ENCODE measurements at regions not wholly inside any gene's neighbourhood (a gene's known extent, or its start where the extent isn't known, plus 50 kb on each side); places are given as distances from the start of the nearest gene placed in this dataset.

DNA sequence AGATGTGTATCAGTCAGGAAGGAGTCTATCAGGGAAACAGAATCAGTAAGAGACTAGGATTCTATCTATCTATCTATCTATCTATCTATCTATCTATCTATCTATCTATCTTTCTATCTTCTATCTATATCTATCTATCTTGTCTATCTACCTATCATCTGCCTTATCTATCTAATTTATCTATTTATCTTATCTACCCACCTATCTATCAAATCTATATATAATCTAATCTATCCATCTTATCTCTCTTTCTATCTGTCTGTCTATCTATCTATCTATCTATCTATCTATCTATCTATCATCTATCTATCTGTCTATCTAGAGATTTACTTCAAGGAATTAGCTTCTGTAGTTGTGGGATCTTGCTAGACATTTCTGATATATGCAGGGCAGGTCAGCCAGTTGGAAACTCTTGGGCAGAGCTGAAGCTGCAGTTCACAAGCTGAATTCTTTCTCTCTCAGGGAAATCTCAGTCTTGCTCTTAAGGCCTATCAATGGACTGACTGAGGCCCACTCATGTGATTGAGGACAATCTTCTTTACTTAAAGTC is 140.2 kb upstream of the JUN start:
- H2BK120ac ChIP-seq (replicated peaks; ENCODE audit: low read depth, low read length): no peak overlapping the region
- H3K4me3 ChIP-seq (ENCODE audit: extremely low read depth in 1 of 4, insufficient read depth in 2 of 4, low read depth in 3 of 4, low read length in 4 of 4): no peak overlapping the region
- no peaks in the 10 kb centered on the region for H3K9me3 ChIP-seq (ENCODE audit: insufficient read depth in 2 of 2, low read depth in 1 of 2, low read length in 1 of 2)
- no peaks in the 10 kb centered on the region; the same call in 1 of the 2 replicates for H3K23me2 ChIP-seq (ENCODE audit: low read depth, low read length)
- no peak overlapping the region for H2AK5ac ChIP-seq (ENCODE audit: low read depth, low read length)
- no peaks in the 10 kb centered on the region for H3K79me1 ChIP-seq (ENCODE audit: low read depth, low read length)
- no peak overlapping the region for H3K23ac ChIP-seq (ENCODE audit: insufficient read length)
- POLR2A ChIA-PET (ENCODE audit: partially characterized antibody): interaction anchor here (0.5 kb wide), 1 partner anchor 741 kb away, joined by 3 read pairs; no protein-coding TSS in a partner anchor
- no peak overlapping the region for H2BK5ac ChIP-seq (ENCODE audit: low read depth, low read length)
- no peaks in the 10 kb centered on the region for H3K36me3 ChIP-seq (ENCODE audit: control insufficient read depth in 2 of 4, insufficient read depth in 4 of 4, low read length in 3 of 4)
- H3K56ac ChIP-seq (replicated peaks; ENCODE audit: insufficient read length, low read depth, low read length): peak overlapping the region; percentile 63
- no peak overlapping the region for H2BK15ac ChIP-seq (ENCODE audit: low read length)
- no peak overlapping the region for H3K14ac ChIP-seq (ENCODE audit: insufficient read length)
- no peak overlapping the region for H2AFZ ChIP-seq (ENCODE audit: low read length)
- no peak overlapping the region for H3K9ac ChIP-seq (replicated peaks in 1 of 4; ENCODE audit: extremely low read depth in 1 of 4, low read depth in 3 of 4, low read length in 3 of 4)
- no peak for DNase-seq (ENCODE audit: low read depth in 1 of 2, low spot score in 2 of 2)
- H2BK12ac ChIP-seq (ENCODE audit: low read depth, low read length): no peak overlapping the region
- H4K20me1 ChIP-seq (replicated peaks in 1 of 2; ENCODE audit: control insufficient read depth in 1 of 2, insufficient read depth in 2 of 2, low read length in 2 of 2): no peaks in the 10 kb centered on the region
- no peaks in the 10 kb centered on the region for H3K4me1 ChIP-seq (replicated peaks in 1 of 4; ENCODE audit: control insufficient read depth in 3 of 4, insufficient read depth in 4 of 4, low read length in 3 of 4)
- H3K4me2 ChIP-seq (ENCODE audit: insufficient read depth in 1 of 2, low read depth in 2 of 2, low read length in 2 of 2): no peak overlapping the region
- no peak overlapping the region for H3K4ac ChIP-seq (replicated peaks; ENCODE audit: insufficient read length, low read depth, low read length)
- no peak overlapping the region for H2BK20ac ChIP-seq (ENCODE audit: low read length)
- H4K5ac ChIP-seq (ENCODE audit: insufficient read length, low read depth, low read length): no peak overlapping the region
- H4K8ac ChIP-seq (ENCODE audit: extremely low read depth, insufficient read depth, low read length): no peak overlapping the region
- H3K79me2 ChIP-seq (ENCODE audit: control insufficient read depth in 1 of 2, insufficient read depth in 2 of 2, low read length in 2 of 2): no peaks in the 10 kb centered on the region
- FAIRE-seq: no peak
- no peak overlapping the region for H3K18ac ChIP-seq (ENCODE audit: extremely low read depth, low read length)
- no peak overlapping the region for H3K27ac ChIP-seq (ENCODE audit: low read depth, low read length)
- CTCF ChIA-PET (ENCODE audit: partially characterized antibody): no interaction called here
- no peak overlapping the region for H4K91ac ChIP-seq (replicated peaks; ENCODE audit: insufficient read length, low read length)
- H3K27me3 ChIP-seq (replicated peaks in 1 of 4; ENCODE audit: control insufficient read depth in 3 of 4, extremely low read depth in 1 of 4, insufficient read depth in 3 of 4, low read length in 3 of 4): no peaks in the 10 kb centered on the region
- no peak for TF ChIP-seq JUND (IDR thresholded peaks at IDR 0.05; ENCODE audit: low read length)
- no peak for TF ChIP-seq SUZ12 (IDR thresholded peaks at IDR 0.05; ENCODE audit: low read length)
- TF ChIP-seq SAP30 (IDR thresholded peaks at IDR 0.05; ENCODE audit: insufficient read depth, insufficient replicate concordance, low read length): no peak
- TF ChIP-seq RBBP5 (IDR thresholded peaks at IDR 0.05; ENCODE audit: borderline replicate concordance, low read depth, low read length): no peak
- no peak for TF ChIP-seq BRCA1 (IDR thresholded peaks at IDR 0.05; ENCODE audit: low read depth, low read length)
- no peak for TF ChIP-seq YY1 (IDR thresholded peaks at IDR 0.05; ENCODE audit: low read depth, low read length)
- TF ChIP-seq CHD2 (IDR thresholded peaks at IDR 0.05; ENCODE audit: low read length): no peak
- no peak for TF ChIP-seq SRF (IDR thresholded peaks at IDR 0.05; ENCODE audit: low read depth, low read length)
- TF ChIP-seq, protein P1, sequence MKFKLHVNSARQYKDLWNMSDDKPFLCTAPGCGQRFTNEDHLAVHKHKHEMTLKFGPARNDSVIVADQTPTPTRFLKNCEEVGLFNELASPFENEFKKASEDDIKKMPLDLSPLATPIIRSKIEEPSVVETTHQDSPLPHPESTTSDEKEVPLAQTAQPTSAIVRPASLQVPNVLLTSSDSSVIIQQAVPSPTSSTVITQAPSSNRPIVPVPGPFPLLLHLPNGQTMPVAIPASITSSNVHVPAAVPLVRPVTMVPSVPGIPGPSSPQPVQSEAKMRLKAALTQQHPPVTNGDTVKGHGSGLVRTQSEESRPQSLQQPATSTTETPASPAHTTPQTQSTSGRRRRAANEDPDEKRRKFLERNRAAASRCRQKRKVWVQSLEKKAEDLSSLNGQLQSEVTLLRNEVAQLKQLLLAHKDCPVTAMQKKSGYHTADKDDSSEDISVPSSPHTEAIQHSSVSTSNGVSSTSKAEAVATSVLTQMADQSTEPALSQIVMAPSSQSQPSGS (IDR thresholded peaks at IDR 0.05; ENCODE audit: low read length): no peak
- no peak for TF ChIP-seq CEBPB (IDR thresholded peaks at IDR 0.05; ENCODE audit: low read depth, low read length)
- TF ChIP-seq RXRA (IDR thresholded peaks at IDR 0.05; ENCODE audit: insufficient read depth, low read depth, low read length): no peak
- no peak for TF ChIP-seq FOSL1 (IDR thresholded peaks at IDR 0.05; ENCODE audit: insufficient read depth, low read depth, low read length)
- no peak for TF ChIP-seq CTBP2 (IDR thresholded peaks at IDR 0.05; ENCODE audit: borderline replicate concordance, insufficient read depth, insufficient read length, low read length)
- TF ChIP-seq JUN (IDR thresholded peaks at IDR 0.05; ENCODE audit: low read depth, low read length): no peak

All from H1 (cell line).